ENCODE measurements at regions not wholly inside any gene's neighbourhood (a gene's known extent, or its start where the extent isn't known, plus 50 kb on each side); places are given as distances from the start of the nearest gene placed in this dataset.
"Not testable (repeated sequence)": the region's sequence is repeated elsewhere in the genome, so short reads cannot be mapped to it uniquely, and the experiment has no call there.

- not testable (repeated sequence) for TF ChIP-seq CTCF (IDR thresholded peaks at IDR 0.05; ENCODE audit: poor library complexity, severe bottlenecking); REST (IDR thresholded peaks at IDR 0.05; ENCODE audit: borderline replicate concordance); SMC3 (conservative IDR thresholded peaks at IDR 0.05; ENCODE audit: poor library complexity); POLR2AphosphoS5 (IDR thresholded peaks at IDR 0.05); RAD21 (conservative IDR thresholded peaks at IDR 0.05); EP300 (conservative IDR thresholded peaks at IDR 0.05; ENCODE audit: poor library complexity, severe bottlenecking); TAF1 (IDR thresholded peaks at IDR 0.05; ENCODE audit: low read depth); EZH2 (IDR thresholded peaks at IDR 0.05; ENCODE audit: borderline replicate concordance, insufficient read depth, low read length, poor library complexity, severe bottlenecking)
Observed at GRCh38 chr6:14551601-14552000, 434.0 kb downstream of the CD83 start.
